ENCODE measurements at regions not wholly inside any gene's neighbourhood (a gene's known extent, or its start where the extent isn't known, plus 50 kb on each side); places are given as distances from the start of the nearest gene placed in this dataset.
A peak's percentile ranks its signal among the peaks of the same experiment; 100 is the strongest.

GRCh38 chr6:22436134-22436533 is 133.2 kb upstream of the HDGFL1 start:
- TF ChIP-seq, protein P1, sequence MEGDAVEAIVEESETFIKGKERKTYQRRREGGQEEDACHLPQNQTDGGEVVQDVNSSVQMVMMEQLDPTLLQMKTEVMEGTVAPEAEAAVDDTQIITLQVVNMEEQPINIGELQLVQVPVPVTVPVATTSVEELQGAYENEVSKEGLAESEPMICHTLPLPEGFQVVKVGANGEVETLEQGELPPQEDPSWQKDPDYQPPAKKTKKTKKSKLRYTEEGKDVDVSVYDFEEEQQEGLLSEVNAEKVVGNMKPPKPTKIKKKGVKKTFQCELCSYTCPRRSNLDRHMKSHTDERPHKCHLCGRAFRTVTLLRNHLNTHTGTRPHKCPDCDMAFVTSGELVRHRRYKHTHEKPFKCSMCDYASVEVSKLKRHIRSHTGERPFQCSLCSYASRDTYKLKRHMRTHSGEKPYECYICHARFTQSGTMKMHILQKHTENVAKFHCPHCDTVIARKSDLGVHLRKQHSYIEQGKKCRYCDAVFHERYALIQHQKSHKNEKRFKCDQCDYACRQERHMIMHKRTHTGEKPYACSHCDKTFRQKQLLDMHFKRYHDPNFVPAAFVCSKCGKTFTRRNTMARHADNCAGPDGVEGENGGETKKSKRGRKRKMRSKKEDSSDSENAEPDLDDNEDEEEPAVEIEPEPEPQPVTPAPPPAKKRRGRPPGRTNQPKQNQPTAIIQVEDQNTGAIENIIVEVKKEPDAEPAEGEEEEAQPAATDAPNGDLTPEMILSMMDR (IDR thresholded peaks at IDR 0.05; ENCODE audit: control insufficient read depth, extremely low read depth, insufficient read depth): no peak
- no peak overlapping the region for H3K4me3 ChIP-seq (ENCODE audit: low read depth, low read length)
- no peak for DNase-seq (ENCODE audit: low read depth)

GRCh38 chr6:22437665-22438064 is 131.7 kb upstream of the HDGFL1 start:
- no peak overlapping the region for H3K4me3 ChIP-seq (ENCODE audit: low read depth, low read length)
- TF ChIP-seq, protein P1 (IDR thresholded peaks at IDR 0.05; ENCODE audit: control insufficient read depth, extremely low read depth, insufficient read depth): no peak
- no peak for DNase-seq (ENCODE audit: low read depth)

DNA sequence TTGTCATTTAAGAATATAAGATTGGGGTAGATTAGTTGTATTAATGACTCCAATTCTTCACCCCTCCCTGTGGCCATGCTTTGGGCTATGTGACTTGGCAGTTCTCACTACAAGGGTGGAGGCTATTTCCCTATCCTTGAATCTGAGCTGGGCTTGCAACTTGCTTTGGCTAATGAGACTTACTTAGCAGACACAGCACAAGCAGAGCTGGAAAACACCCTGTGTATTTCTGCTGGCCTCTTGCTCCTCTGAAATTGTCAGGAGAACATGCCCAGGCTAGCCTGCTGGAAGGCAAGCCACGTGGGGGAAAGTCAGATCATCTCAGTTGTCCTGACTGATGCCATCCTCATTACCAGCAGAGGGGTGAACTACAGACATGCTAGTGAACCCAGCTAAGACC is 126.5 kb upstream of the HDGFL1 start:
- no peak overlapping the region for H3K4me3 ChIP-seq (ENCODE audit: low read depth, low read length)
- no peak for DNase-seq (ENCODE audit: low read depth)
- TF ChIP-seq, protein P1 (IDR thresholded peaks at IDR 0.05; ENCODE audit: control insufficient read depth, extremely low read depth, insufficient read depth): no peak

DNA sequence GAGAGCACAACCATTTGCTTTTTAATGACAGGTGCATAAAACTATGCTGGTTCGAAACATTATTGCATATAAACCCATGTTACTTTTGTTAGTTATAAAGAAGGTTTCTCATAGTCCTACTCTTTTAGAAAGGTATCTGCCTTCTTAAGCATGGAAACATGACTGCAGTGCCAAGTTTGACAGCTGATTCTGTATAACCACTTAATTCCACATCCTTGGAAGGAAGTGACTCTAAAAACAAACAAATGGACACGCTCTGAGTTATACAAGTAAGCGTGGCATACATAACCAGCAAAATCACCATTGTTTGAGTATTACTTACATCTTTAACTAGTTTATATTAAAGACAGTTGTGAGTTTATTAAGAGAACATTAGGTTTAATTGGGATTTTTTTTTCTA is 125.0 kb upstream of the HDGFL1 start:
- no peak overlapping the region for H3K4me3 ChIP-seq (ENCODE audit: low read depth, low read length)
- peak; percentile 46 for DNase-seq (ENCODE audit: low read depth)
- TF ChIP-seq, protein P1 (IDR thresholded peaks at IDR 0.05; ENCODE audit: control insufficient read depth, extremely low read depth, insufficient read depth): no peak

- no peak overlapping the region for H3K4me3 ChIP-seq (ENCODE audit: low read depth, low read length)
- TF ChIP-seq, protein P1 (IDR thresholded peaks at IDR 0.05; ENCODE audit: control insufficient read depth, extremely low read depth, insufficient read depth): no peak
- DNase-seq (ENCODE audit: low read depth): no peak
Measured at GRCh38 chr6:22445946-22446345, 123.4 kb upstream of the HDGFL1 start.

GRCh38 chr6:22447249-22448196 is 121.8 kb upstream of the HDGFL1 start:
- DNase-seq (ENCODE audit: low read depth): no peak

More at GRCh38 chr6:22447249-22448196, 121.8 kb upstream of the HDGFL1 start:
- no peak overlapping the region for H3K4me3 ChIP-seq (ENCODE audit: low read depth, low read length)
- TF ChIP-seq, protein P1 (IDR thresholded peaks at IDR 0.05; ENCODE audit: control insufficient read depth, extremely low read depth, insufficient read depth): no peak
